Tibial artery (tissue), 4 donors: ENCODE measurements at regions not wholly inside any gene's neighbourhood (a gene's known extent, or its start where the extent isn't known, plus 50 kb on each side); places are given as distances from the start of the nearest gene placed in this dataset.

Experiments
- DNase-seq, 2 donors: peaks; one replicate each; pipeline ENCODE4 v3.0.0-alpha.2; 2019
- H3K27ac ChIP-seq, 2 donors: fragments of 200-600 bp; sonication (generic) in 1 of 2; 1 replicate in 1 of 2; 2 replicates in 1 of 2; pipeline ENCODE4 v1.5.1; 2018 to 2019; ENCODE audit warnings: mild to moderate bottlenecking in 1 of 2
- H3K27me3 ChIP-seq, 2 donors: fragments of 200-600 bp; sonication (generic) in 1 of 2; one replicate each; pipeline versions ENCODE4 v1.5.1 to v1.6.0; 2016 to 2019
- H3K36me3 ChIP-seq, 3 donors: fragments of 200-600 bp; sonication (generic) in 2 of 3; one replicate each; pipeline ENCODE4 v1.5.1; 2016 to 2019; ENCODE audit warnings: mild to moderate bottlenecking in 2 of 3
- H3K4me1 ChIP-seq, 4 donors: fragments of 200-600 bp; sonication (generic) in 2 of 4; 1 replicate in 3 of 4; 2 replicates in 1 of 4; pipeline ENCODE4 v1.5.1; 2016 to 2019
- H3K4me3 ChIP-seq, 2 donors: fragments of 200-600 bp; sonication (generic) in 1 of 2; 1 replicate in 1 of 2; 2 replicates in 1 of 2; pipeline ENCODE4 v1.5.1; 2018 to 2019; ENCODE audit warnings: mild to moderate bottlenecking in 2 of 2
- H3K9me3 ChIP-seq, 3 donors: fragments of 200-600 bp; sonication (generic) in 1 of 3; one replicate each; pipeline ENCODE4 v1.5.1; 2016 to 2019
- CTCF ChIP-seq, 2 experiments: fragments of 200-600 bp in 1 of 2; fragments of 450-650 bp in 1 of 2; IDR thresholded peaks; one replicate each; pipeline ENCODE4 v1.5.1; 2017 to 2019; ENCODE audit warnings: antibody characterized with exemption in 2 of 2, mild to moderate bottlenecking in 1 of 2, moderate library complexity in 1 of 2
- intact Hi-C: fragments of 100-400 bp; cut with DNase I; formaldehyde crosslinking; loops from one replicate; pipeline ENCODE4 v1.15.0; 2023; ENCODE audit warnings: low total_unique reads

DNA sequence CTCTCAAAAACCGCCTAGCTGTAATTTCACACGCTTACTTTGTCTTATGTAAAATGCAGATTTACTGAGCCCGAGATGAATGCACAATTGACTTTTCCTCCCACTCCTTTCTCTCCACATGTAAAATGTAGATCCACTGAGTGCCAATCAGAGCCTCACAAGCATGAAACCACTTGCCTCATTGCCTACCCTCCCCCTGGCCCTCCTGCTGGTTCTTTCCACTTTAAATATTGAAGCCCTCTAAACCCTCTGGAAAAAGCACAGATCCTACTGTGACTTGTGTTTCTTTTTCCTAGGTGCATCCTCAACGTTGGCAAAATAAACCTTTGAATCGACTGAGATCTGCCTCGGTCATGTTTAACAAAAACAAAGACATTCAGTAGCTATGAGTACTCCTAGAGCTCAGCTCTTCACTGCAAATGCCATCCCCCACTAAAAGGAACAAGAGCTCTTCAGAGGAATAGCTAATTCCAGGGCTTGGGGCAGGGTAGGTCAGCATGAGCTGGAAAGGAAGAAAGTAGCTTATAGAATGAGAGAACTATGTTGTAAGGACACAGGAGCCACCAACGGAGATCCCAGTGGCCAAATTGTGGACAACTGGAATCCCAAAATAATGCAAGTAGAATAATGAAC, 365.5 kb upstream of the RUNX1 start:
- Histone ChIP-seq H3K4me3 (no peak overlapping the region), H3K27me3 (no peaks in the 10 kb centered on the region), H3K36me3 (no peaks in the 10 kb centered on the region), H3K9me3 (no peaks in the 10 kb centered on the region), H3K27ac (no peak overlapping the region), H3K4me1 (no peaks in the 10 kb centered on the region)
- TF ChIP-seq CTCF (IDR thresholded peaks at IDR 0.05): no peak
- no peak for DNase-seq
- intact Hi-C loops: no loop called here

DNA sequence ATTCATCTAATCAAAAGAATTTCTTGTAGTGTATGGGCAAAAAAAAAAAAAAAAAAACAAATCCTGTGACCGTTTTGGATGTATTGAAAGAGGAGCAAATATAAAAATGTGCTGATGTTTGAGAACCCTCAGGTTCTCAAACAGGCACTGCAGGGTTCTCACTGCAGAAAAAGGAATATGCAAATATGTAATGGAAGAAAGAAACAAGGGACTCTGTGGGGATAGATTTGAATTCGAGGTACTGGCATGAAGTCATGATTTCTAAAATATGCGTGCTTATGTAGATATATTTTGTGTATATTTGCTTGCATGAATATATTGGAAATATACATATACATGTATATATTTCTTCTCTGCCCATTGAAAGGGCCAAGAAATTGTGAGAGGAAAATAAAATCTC, 365.0 kb upstream of the RUNX1 start:
- no peak overlapping the region for H3K27ac ChIP-seq
- H3K4me3 ChIP-seq: no peak overlapping the region
- H3K27me3 ChIP-seq: no peaks in the 10 kb centered on the region
- H3K9me3 ChIP-seq: no peaks in the 10 kb centered on the region
- no peaks in the 10 kb centered on the region for H3K36me3 ChIP-seq
- no peaks in the 10 kb centered on the region for H3K4me1 ChIP-seq
- intact Hi-C loops: no loop called here
- TF ChIP-seq CTCF (IDR thresholded peaks at IDR 0.05): no peak
- DNase-seq: no peak

DNA sequence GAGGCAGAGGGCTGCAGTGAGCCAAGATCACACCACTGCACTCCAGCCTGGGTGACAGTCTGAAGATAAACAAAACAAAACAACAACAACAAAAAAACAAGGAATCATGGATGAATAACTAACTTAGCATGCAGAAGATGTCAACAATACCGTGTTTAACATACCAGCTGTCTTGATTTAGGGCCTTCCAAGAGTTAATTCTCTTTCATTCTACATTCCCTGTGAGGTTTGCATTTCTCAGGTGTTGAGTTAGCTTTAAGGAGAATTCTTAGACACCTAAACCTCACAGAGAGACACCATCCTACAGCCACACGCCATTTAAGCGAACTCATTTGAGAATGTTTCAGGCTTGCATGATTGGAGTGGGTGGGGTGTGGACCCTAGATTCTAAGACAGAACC, 363.1 kb upstream of the RUNX1 start:
- no peaks in the 10 kb centered on the region for H3K27me3 ChIP-seq
- intact Hi-C loops: no loop called here
- DNase-seq: no peak
- no peaks in the 10 kb centered on the region for H3K9me3 ChIP-seq
- no peak for TF ChIP-seq CTCF (IDR thresholded peaks at IDR 0.05)
- H3K4me1 ChIP-seq: no peaks in the 10 kb centered on the region
- no peaks in the 10 kb centered on the region for H3K36me3 ChIP-seq
- H3K4me3 ChIP-seq: no peak overlapping the region
- H3K27ac ChIP-seq: no peak overlapping the region

DNA sequence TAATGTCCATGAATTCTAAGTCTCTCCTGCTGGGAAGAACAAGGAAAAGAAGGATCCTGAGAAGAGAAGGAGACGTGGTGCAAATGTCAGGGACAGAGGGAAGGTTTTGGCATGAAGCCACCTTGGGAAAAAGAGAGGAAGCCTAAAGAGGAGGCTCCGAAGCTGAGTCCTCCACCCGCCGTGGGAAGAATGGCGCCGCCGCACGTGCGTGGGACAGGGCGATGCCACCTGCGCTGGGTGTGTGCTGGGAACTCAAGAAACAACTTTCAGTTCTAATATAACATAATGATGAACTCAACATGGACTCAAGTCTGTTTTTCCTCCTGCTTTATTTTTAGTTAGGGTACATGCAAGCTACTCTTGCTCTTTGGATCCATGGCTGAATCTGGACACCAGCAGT, 362.3 kb upstream of the RUNX1 start:
- H3K27me3 ChIP-seq: no peaks in the 10 kb centered on the region
- intact Hi-C loops: no loop called here

DNA sequence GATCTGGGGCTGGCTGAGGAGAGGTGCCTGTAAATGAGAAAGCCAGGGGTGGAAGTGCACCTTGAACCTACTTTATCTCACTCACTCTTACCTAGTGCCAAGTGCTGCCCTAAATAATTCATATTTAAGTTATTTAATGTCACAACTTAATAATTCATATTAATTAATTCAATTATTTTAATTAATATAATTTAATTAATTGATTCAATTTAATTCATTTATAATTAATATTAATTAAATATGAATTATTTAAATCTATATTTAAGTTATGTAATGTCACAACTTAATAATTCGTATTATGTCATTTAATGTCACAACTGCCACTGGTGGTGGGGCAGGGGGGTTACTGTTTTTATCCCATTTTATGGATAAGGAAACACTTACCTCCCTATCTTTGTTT, 361.6 kb upstream of the RUNX1 start:
- TF ChIP-seq CTCF (IDR thresholded peaks at IDR 0.05): no peak
- intact Hi-C loops: no loop called here
- DNase-seq: no peak
- no peaks in the 10 kb centered on the region for H3K4me1 ChIP-seq
- H3K27me3 ChIP-seq: peaks cover 0 to 2% of the 10 kb centered on the region in 2 donors
- no peak overlapping the region for H3K27ac ChIP-seq
- no peaks in the 10 kb centered on the region for H3K36me3 ChIP-seq
- no peak overlapping the region for H3K4me3 ChIP-seq
- H3K9me3 ChIP-seq: no peaks in the 10 kb centered on the region

More for the DNA sequence above, 362.3 kb upstream of the RUNX1 start:
- TF ChIP-seq CTCF (IDR thresholded peaks at IDR 0.05): no peak
- Histone ChIP-seq H3K4me3 (no peak overlapping the region), H3K4me1 (no peaks in the 10 kb centered on the region), H3K36me3 (no peaks in the 10 kb centered on the region), H3K27ac (no peak overlapping the region), H3K9me3 (no peaks in the 10 kb centered on the region)
- DNase-seq: no peak

GRCh38 chr21:35410123-35410522, 361.0 kb upstream of the RUNX1 start:
- Histone ChIP-seq H3K27ac (no peak overlapping the region), H3K9me3 (no peaks in the 10 kb centered on the region), H3K4me1 (no peaks in the 10 kb centered on the region), H3K27me3 (peaks cover 0 to 2% of the 10 kb centered on the region in 2 donors), H3K4me3 (no peak overlapping the region), H3K36me3 (no peaks in the 10 kb centered on the region)
- no peak for TF ChIP-seq CTCF (IDR thresholded peaks at IDR 0.05)
- DNase-seq: no peak
- intact Hi-C loops: no loop called here
